Skeletal muscle satellite cell (primary cell): ENCODE measurements at regions not wholly inside any gene's neighbourhood (a gene's known extent, or its start where the extent isn't known, plus 50 kb on each side); places are given as distances from the start of the nearest gene placed in this dataset.

Experiments used
- H3K27me3 ChIP-seq: 2 replicates; pipeline ENCODE4 v1.7.0; 2013; ENCODE audit warnings: low read length; ENCODE audit not compliant: control insufficient read depth, insufficient read depth
- H3K36me3 ChIP-seq: 2 replicates; pipeline ENCODE4 v1.7.0; 2013; ENCODE audit warnings: mild to moderate bottlenecking, control low read depth, low read length; ENCODE audit not compliant: insufficient read depth
- H3K4me1 ChIP-seq: 2 replicates; pipeline ENCODE4 v1.7.0; 2013; ENCODE audit warnings: low read length; ENCODE audit not compliant: control insufficient read depth, insufficient read depth
- H3K4me2 ChIP-seq: 2 replicates; pipeline ENCODE4 v1.7.0; 2013; ENCODE audit warnings: mild to moderate bottlenecking, low read length
- H3K4me3 ChIP-seq: 2 replicates; pipeline ENCODE4 v1.7.0; 2013; ENCODE audit warnings: low read length
- H3K9ac ChIP-seq: 2 replicates; pipeline ENCODE4 v1.7.0; 2013; ENCODE audit warnings: mild to moderate bottlenecking, low read depth, low read length, moderate library complexity
- H3K9me3 ChIP-seq: replicated peaks from 2 replicates; pipeline ENCODE4 v1.7.0; 2013; ENCODE audit warnings: mild to moderate bottlenecking, control low read depth, low read length

DNA sequence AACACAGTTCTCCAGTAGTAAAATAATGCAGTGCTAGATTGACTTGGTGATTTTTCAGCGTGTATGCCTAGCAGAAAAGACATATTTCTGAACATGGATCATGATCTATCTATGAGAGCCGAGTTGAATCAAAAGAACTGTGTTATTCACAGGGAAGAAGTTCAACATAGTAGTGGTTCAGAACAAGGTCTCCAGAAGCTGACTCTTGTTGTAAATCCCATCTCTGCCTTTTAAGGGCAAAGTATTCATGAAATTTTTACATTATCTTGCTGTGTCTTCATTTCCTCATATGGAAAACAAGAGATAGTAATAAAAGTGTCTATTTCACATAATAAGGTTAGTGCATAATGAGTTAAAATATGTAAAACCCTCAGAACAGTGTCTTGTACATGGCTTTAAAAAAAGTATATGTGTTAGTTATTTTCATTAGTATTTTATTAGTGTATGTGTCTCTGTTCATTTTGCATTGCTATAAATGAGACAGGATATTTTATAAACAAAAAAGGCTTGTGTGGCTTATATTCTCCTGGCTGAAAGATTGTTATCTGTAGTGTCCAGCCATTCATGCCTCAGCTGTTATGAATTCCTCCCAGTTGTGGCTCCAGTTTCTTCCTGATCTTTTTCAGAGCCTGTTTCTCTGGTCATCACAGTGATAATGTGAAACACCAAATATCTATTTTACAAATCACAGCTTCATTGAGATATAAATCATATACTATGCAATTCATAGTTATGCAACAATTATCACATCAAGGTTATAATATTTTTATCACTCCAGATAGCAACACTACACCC lies 1351.2 kb downstream of the STIM2 start:
- Histone ChIP-seq H3K4me3 (no peak overlapping the region), H3K4me1 (no peaks in the 10 kb centered on the region), H3K36me3 (no peaks in the 10 kb centered on the region), H3K9me3 (no peaks in the 10 kb centered on the region), H3K4me2 (no peak overlapping the region), H3K9ac (no peak overlapping the region), H3K27me3 (no peaks in the 10 kb centered on the region)

DNA sequence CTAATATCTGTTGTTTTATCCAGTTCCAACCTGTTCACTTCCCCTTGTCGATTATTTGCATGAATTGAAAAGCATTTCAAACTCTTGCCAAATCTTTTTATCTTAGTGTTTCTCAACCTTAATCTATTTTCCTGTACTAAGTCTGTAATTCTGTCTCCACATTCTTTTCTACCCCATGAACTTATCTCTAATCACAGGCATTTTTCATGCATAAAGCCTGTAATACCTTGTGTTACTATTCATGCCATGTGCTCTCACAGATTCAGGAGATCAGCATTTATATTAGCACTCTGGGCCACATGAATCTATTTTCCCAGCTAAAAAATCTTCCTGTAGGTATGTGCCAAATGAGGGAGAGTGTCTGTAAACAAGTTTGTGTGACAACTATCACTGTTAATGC lies 1360.9 kb downstream of the STIM2 start:
- Histone ChIP-seq H3K27me3 (no peaks in the 10 kb centered on the region), H3K4me2 (no peak overlapping the region), H3K36me3 (no peaks in the 10 kb centered on the region), H3K9me3 (no peaks in the 10 kb centered on the region), H3K4me1 (no peaks in the 10 kb centered on the region), H3K4me3 (no peak overlapping the region), H3K9ac (no peak overlapping the region)

DNA sequence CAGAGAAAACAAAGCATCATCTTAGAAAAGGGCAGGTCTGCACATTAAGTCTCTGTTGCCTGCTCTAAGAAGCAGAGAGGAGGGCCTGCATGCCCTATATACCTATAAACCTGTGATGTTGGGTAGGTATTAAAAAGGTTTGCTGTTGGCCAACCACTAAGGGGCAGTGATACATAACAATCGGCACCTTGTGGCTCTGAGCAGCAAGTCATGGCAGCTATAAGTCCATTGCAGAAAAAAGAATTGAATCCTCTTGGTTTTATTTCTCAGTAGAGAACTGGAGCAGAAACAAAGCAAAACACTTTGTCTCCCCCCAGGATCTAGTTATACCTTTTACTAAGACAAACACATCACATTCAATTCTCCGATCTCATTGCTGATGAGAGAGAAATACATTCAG lies 1364.4 kb downstream of the STIM2 start:
- no peaks in the 10 kb centered on the region for H3K9me3 ChIP-seq

DNA sequence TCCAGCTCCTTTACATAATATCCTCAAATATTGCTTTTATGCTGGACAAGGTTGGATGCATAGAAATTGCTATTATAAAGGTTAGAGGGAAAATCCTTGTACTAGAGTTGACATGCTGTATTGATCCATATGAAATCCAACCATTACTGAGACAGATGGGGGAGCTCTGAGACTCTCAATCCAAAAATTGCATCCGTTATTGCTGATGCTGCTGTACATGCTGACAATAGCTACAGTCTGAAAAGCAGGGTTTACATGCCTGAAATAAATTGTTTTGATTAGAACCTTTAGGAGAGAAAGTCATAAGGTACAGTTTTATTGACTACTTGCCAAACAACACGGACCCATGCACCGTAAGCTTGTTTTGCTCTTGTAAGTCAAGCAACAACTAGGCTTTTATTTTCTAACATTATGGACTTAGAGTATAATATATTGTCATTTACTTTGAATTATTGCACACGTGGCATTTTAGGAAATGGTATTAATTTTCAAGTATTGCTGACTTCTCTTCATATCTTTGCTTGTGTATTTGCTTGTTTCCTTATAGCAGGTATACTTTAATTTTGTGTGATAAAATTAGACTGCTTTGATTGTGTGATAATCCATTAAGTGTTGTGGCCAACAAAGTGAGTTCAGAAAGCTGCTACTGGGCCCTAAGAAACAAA lies 1365.2 kb downstream of the STIM2 start:
- Histone ChIP-seq H3K4me2 (no peak overlapping the region), H3K36me3 (no peaks in the 10 kb centered on the region), H3K9me3 (no peaks in the 10 kb centered on the region), H3K4me3 (no peak overlapping the region), H3K27me3 (no peaks in the 10 kb centered on the region), H3K9ac (no peak overlapping the region), H3K4me1 (peaks cover 20% of the 10 kb centered on the region)

More for the DNA sequence above, 1364.4 kb downstream of the STIM2 start:
- Histone ChIP-seq H3K4me2 (no peak overlapping the region), H3K27me3 (no peaks in the 10 kb centered on the region), H3K4me3 (no peak overlapping the region), H3K9ac (no peak overlapping the region), H3K4me1 (peaks cover 20% of the 10 kb centered on the region), H3K36me3 (no peaks in the 10 kb centered on the region)

DNA sequence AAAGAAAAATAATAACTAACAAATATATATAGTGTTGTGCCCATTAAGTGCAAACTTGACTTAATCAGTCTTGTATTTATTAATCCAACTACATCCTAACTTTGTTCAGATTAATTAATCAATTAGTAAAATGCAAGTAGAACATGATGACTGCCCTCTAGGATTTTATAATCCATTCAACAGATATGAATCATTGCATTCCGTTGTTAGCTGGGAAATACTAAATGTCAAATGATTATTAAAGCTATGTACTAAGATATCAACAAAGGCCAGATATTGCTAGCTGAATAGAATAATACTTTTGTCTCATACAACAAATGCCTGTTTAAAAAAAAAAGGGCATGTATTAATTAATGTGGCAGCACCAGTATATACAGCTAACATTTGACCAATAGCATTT lies 1366.3 kb downstream of the STIM2 start:
- no peaks in the 10 kb centered on the region for H3K9me3 ChIP-seq

DNA sequence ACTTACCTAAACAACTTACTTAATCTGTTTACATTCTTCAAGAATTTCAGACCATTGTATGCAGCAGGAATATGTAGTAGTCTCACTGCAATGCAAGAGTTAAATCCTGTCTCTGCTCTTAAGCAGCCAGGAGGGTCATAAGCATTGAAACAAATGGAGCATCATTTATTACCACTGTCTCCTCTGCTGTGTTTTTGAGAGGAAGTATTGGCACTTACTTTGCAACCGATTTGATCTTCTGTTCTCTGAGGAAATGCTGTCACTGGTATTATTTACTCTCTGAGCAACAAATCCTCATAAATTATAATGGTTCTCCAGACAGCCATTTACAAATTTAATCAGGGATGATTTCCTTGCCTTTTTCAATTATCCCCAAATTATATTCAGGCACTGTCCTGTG lies 1367.1 kb downstream of the STIM2 start:
- Histone ChIP-seq H3K9ac (no peak overlapping the region), H3K4me3 (no peak overlapping the region), H3K9me3 (no peaks in the 10 kb centered on the region), H3K36me3 (no peaks in the 10 kb centered on the region), H3K4me2 (no peak overlapping the region), H3K4me1 (peaks cover 20% of the 10 kb centered on the region), H3K27me3 (no peaks in the 10 kb centered on the region)

More for the DNA sequence above, 1366.3 kb downstream of the STIM2 start:
- H3K36me3 ChIP-seq, result no peaks in the 10 kb centered on the region
- no peak overlapping the region for H3K9ac ChIP-seq
- no peak overlapping the region for H3K4me3 ChIP-seq
- H3K27me3 ChIP-seq, result no peaks in the 10 kb centered on the region
- H3K4me2 ChIP-seq, result no peak overlapping the region
- H3K4me1 ChIP-seq, result peaks cover 20% of the 10 kb centered on the region

DNA sequence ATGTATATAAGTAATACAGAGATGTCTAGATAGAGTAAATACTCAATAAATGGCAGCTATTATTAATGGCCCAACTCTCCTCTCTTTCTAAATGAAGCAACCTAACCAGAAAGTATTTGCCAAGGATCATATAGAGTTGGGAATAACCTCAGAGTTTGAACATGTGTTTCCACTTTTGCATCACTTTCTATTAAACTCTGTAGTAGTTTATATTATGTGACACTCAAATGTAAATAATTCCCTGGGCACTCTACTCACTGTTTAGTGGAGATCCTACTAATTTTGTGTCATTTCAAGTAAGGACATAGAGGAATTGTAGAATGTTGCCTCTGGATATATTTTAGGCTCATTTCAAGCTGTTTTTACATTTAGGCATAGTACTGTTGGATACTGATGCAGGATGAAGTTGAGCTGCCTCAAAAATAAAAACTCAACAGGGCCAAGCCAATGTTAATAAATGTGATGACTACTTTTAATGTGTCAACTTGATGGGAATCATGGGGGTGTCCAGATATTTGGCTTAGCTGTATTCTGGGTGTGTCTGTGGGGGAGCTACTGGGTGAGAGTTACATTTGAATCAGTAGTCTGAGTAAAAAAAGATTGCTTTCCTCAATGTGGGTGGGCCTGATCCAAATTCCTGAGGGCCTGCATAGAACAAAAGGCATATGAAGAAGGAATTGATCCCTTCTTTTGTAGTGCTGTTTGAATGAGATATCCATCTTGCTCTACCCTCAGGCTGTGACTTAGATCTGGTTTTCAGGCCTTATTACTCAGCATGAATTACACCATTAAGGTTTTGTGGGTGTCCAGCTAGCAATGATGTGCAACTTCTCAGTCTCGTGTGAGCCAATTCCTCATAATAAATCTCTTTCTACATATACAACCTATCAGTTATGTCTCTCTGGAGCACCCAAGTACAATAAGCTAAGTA lies 1368.2 kb downstream of the STIM2 start:
- H3K27me3 ChIP-seq, result no peaks in the 10 kb centered on the region
- peaks cover 20% of the 10 kb centered on the region for H3K4me1 ChIP-seq
- H3K4me2 ChIP-seq, result no peak overlapping the region
- H3K4me3 ChIP-seq, result no peak overlapping the region
- no peaks in the 10 kb centered on the region for H3K9me3 ChIP-seq
- H3K9ac ChIP-seq, result no peak overlapping the region
- H3K36me3 ChIP-seq, result no peaks in the 10 kb centered on the region

GRCh38 chr4:28232376-28232775 lies 1371.7 kb downstream of the STIM2 start:
- Histone ChIP-seq H3K36me3 (no peaks in the 10 kb centered on the region), H3K4me1 (peaks cover 14% of the 10 kb centered on the region), H3K27me3 (no peaks in the 10 kb centered on the region), H3K4me2 (no peak overlapping the region), H3K9me3 (no peaks in the 10 kb centered on the region), H3K9ac (no peak overlapping the region), H3K4me3 (no peak overlapping the region)

DNA sequence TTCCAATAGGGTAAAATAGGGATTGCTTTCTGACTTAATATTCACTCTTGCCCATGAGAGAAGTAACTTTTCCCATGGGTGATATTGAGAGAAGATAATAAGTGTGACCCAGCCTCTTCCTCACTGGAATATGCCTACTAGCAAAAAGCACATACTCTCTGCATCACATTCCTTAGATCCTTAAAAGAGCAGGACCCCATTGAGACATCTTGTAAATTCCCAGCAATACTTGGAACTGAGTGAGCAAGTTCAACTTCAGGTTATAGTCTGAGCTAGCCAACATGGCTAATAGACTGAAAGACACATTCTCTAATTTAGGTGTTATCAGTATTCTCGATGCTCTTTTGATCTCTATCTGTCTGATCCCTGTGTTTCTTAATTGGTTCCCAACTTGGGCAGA lies 1372.3 kb downstream of the STIM2 start:
- Histone ChIP-seq H3K4me3 (no peak overlapping the region), H3K27me3 (no peaks in the 10 kb centered on the region), H3K9me3 (no peaks in the 10 kb centered on the region), H3K4me1 (peaks cover 9% of the 10 kb centered on the region), H3K9ac (no peak overlapping the region), H3K4me2 (no peak overlapping the region), H3K36me3 (no peaks in the 10 kb centered on the region)

DNA sequence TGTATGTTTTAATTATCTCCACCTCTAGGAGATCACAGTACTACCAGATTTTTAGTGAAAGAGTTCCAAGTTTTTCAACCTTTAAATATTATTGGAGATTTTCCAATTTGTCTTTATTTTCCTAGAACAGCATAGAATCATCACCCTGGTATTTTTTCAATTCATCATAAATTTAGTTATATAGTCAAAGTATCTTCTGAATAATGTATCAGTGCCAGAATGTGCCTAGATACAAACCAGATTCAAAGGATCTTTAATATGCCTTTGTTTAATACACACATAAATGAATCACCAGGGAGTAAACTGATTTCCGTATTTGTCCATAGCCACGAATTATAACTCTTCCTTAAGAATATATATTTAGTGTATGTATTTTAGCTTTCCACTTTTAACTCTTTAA lies 1373.1 kb downstream of the STIM2 start:
- Histone ChIP-seq H3K4me2 (no peak overlapping the region), H3K27me3 (no peaks in the 10 kb centered on the region), H3K9ac (no peak overlapping the region), H3K36me3 (no peaks in the 10 kb centered on the region), H3K4me3 (no peak overlapping the region), H3K9me3 (no peaks in the 10 kb centered on the region), H3K4me1 (peaks cover 8% of the 10 kb centered on the region)

- Histone ChIP-seq H3K4me1 (no peaks in the 10 kb centered on the region), H3K4me2 (no peak overlapping the region), H3K36me3 (no peaks in the 10 kb centered on the region), H3K9me3 (no peaks in the 10 kb centered on the region), H3K9ac (no peak overlapping the region), H3K4me3 (no peak overlapping the region), H3K27me3 (no peaks in the 10 kb centered on the region)
These were observed 1378.2 kb downstream of the STIM2 start for GRCh38 chr4:28238876-28239275.
